Pancreas (tissue), 10 donors: ENCODE measurements at regions not wholly inside any gene's neighbourhood (a gene's known extent, or its start where the extent isn't known, plus 50 kb on each side); places are given as distances from the start of the nearest gene placed in this dataset.

Experiments used
- ATAC-seq, 4 donors: fragments of 200-7000 bp; cut with Tn5 transposase; one replicate each; pipeline versions ENCODE4 v1.8.0 to v1.9.1; 2020; ENCODE audit warnings: mild to moderate bottlenecking in 4 of 4, moderate library complexity in 4 of 4
- DNase-seq, 6 donors: peaks; one replicate each; pipeline ENCODE4 v3.0.0-alpha.2; 2020
- FAIRE-seq: peaks from 2 replicates; lab custom pipeline; 2012; peaks lifted over from hg19 to GRCh38; lab: Jason Lieb, UNC
- H3K27ac ChIP-seq, 4 donors: fragments of 200-600 bp; sonication (generic); 1 replicate in 3 of 4; 2 replicates in 1 of 4; pipeline versions ENCODE4 v1.5.0 to v1.8.0; 2020
- H3K27me3 ChIP-seq, 4 donors: fragments of 200-600 bp; one replicate each; pipeline ENCODE4 v1.8.0; 2021
- H3K36me3 ChIP-seq, 3 donors: fragments of 200-600 bp; sonication (generic) in 1 of 3; one replicate each; pipeline versions ENCODE4 v1.5.0 to v1.8.0; 2020 to 2021
- H3K4me1 ChIP-seq, 3 donors: fragments of 200-600 bp; one replicate each; pipeline ENCODE4 v1.8.0; 2021
- H3K4me3 ChIP-seq, 4 donors: fragments of 200-600 bp; sonication (generic) in 2 of 4; one replicate each; pipeline versions ENCODE4 v1.5.0 to v1.8.0; 2020 to 2021
- H3K9me3 ChIP-seq, 4 donors: fragments of 200-600 bp; one replicate each; pipeline ENCODE4 v1.8.0; 2021
- whole genome bisulfite sequencing, 2 donors: extraction: QIAGEN DNeasy Blood & Tissue Kit; methylation state at CpG; one replicate each; pipeline ENCODE4 v1.1.7; 2013; 5-methylcytosine and 5-hydroxymethylcytosine counted together
- intact Hi-C, 3 donors: fragments of 100-400 bp; cut with DNase I; formaldehyde crosslinking; loops; one replicate each; pipeline versions ENCODE4 v1.11.1 to v1.14.2; 2022
- TF ChIP-seq, protein P1 (sequence below), 4 donors: fragments of 200-600 bp; sonication (generic) in 3 of 4; IDR thresholded peaks; one replicate each; pipeline versions ENCODE4 v1.5.0 to v1.8.0; 2021; ENCODE audit warnings: antibody characterized with exemption in 4 of 4
- donor health status: healthy with polysubstance abuse.
- donor health status: DM: no; HTN: no; CAD: no; lungs with moderate emphysema.
- donor health status: DM: no; HTN: no; CAD: no.
- donor health status: control.
- donor health status: control.
- donor health status: Bipolar disorder and iron deficiency.
- donor health status: DM: yes; HTN: yes; CAD: no.
- donor health status: DM: no; HTN: no; CAD: no.
- donor health status: DM: no; HTN: no; CAD: no.
- donor health status: DM: yes; HTN: yes; CAD: no.

DNA sequence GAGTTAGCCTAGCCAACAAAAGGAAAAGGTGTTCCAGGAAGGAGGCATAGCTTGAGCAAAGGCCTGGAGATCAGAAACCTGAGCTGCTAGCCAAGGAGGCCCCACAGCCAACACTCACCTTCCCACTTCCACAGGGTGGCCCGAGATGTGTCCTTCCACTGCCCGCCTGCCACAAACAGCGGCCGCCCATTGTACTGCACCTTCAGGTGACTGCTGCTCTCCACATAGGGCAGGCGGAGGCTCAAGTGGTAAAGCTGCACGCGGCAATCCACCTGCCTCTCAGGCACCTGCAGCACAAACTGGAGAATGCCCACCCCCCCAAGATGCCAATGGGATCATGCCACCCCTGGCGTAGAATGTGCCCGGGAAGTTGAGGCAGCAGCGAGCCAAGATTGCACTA, 111.5 kb downstream of the RMI2 start:
- Histone ChIP-seq H3K9me3 (no peaks in the 10 kb centered on the region), H3K4me1 (no peaks in the 10 kb centered on the region), H3K4me3 (no peak overlapping the region), H3K36me3 (no peaks in the 10 kb centered on the region), H3K27ac (no peak overlapping the region), H3K27me3 (no peaks in the 10 kb centered on the region)
- 95% methylated on average over 10 of the region's 10 CpGs for WGBS, 2 donors
- ATAC-seq (no peak), FAIRE-seq (no peak), DNase-seq (no peak)
- intact Hi-C loops = no loop called here
- TF ChIP-seq, protein P1, sequence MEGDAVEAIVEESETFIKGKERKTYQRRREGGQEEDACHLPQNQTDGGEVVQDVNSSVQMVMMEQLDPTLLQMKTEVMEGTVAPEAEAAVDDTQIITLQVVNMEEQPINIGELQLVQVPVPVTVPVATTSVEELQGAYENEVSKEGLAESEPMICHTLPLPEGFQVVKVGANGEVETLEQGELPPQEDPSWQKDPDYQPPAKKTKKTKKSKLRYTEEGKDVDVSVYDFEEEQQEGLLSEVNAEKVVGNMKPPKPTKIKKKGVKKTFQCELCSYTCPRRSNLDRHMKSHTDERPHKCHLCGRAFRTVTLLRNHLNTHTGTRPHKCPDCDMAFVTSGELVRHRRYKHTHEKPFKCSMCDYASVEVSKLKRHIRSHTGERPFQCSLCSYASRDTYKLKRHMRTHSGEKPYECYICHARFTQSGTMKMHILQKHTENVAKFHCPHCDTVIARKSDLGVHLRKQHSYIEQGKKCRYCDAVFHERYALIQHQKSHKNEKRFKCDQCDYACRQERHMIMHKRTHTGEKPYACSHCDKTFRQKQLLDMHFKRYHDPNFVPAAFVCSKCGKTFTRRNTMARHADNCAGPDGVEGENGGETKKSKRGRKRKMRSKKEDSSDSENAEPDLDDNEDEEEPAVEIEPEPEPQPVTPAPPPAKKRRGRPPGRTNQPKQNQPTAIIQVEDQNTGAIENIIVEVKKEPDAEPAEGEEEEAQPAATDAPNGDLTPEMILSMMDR (IDR thresholded peaks at IDR 0.05) = no peak

- no peaks in the 10 kb centered on the region for H3K4me1 ChIP-seq
- H3K36me3 ChIP-seq = no peaks in the 10 kb centered on the region
- FAIRE-seq (no peak), ATAC-seq (no peak), DNase-seq (no peak)
- H3K9me3 ChIP-seq = no peaks in the 10 kb centered on the region
- no peaks in the 10 kb centered on the region for H3K27me3 ChIP-seq
- WGBS, 2 donors = 70% methylated on average over 8 of the region's 8 CpGs
- TF ChIP-seq, protein P1 (IDR thresholded peaks at IDR 0.05) = no peak
- no peak overlapping the region for H3K4me3 ChIP-seq
- intact Hi-C loops = loop anchor here in 1 of 3 donors (10.0 kb wide), 1 partner anchor 65 kb away; a partner anchor contains a TSS
- no peak overlapping the region for H3K27ac ChIP-seq
Measured at GRCh38 chr16:11459722-11460121, 114.5 kb downstream of the RMI2 start.

GRCh38 chr16:11460820-11461594, 115.7 kb downstream of the RMI2 start:
- no peak overlapping the region for H3K4me3 ChIP-seq
- TF ChIP-seq, protein P1 (IDR thresholded peaks at IDR 0.05) = no peak

GRCh38 chr16:11461595-11461990, 116.3 kb downstream of the RMI2 start:
- Histone ChIP-seq H3K36me3 (no peaks in the 10 kb centered on the region), H3K4me3 (no peak overlapping the region), H3K27me3 (no peaks in the 10 kb centered on the region), H3K4me1 (no peaks in the 10 kb centered on the region), H3K27ac (no peak overlapping the region), H3K9me3 (no peaks in the 10 kb centered on the region)
- 66 to 68% methylated on average over 6 of the region's 6 CpGs for WGBS, 2 donors
- FAIRE-seq (no peak), DNase-seq (no peak), ATAC-seq (no peak)
- intact Hi-C loops = loop anchor here in 1 of 3 donors (10.0 kb wide), 1 partner anchor 63 kb away; a partner anchor contains a TSS
- TF ChIP-seq, protein P1 (IDR thresholded peaks at IDR 0.05) = no peak

More at GRCh38 chr16:11460820-11461594, 115.7 kb downstream of the RMI2 start:
- Histone ChIP-seq H3K36me3 (no peaks in the 10 kb centered on the region), H3K9me3 (no peaks in the 10 kb centered on the region), H3K27me3 (no peaks in the 10 kb centered on the region), H3K27ac (no peak overlapping the region), H3K4me1 (no peaks in the 10 kb centered on the region)
- intact Hi-C loops = loop anchor here in 1 of 3 donors (10.0 kb wide), 1 partner anchor 64 kb away; a partner anchor contains a TSS
- DNase-seq (no peak), FAIRE-seq (no peak), ATAC-seq (no peak)
- WGBS, 2 donors = 68 to 78% methylated on average over 18 of the region's 18 CpGs

DNA sequence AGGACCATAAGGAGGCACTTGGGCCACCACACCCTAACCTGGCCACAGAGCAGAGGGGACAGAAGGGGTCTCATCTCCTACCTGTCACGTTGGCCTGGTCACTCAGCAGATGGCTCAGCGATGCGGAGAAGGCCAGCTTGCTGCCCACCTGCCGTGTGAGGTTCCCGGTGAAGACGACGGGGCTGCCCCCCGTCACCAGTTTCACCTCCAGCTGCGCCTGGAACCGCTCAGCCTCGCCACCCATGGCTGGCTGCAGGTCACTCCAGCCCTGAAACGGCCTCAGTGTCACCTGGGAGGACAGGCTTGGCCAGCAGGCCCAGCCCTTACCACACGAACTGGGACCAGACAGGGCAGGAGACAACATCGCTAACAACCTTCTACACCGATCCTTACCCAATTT, 116.8 kb downstream of the RMI2 start:
- FAIRE-seq (no peak), DNase-seq (no peak), ATAC-seq (no peak)
- TF ChIP-seq, protein P1 (IDR thresholded peaks at IDR 0.05) = no peak
- H3K4me1 ChIP-seq = no peaks in the 10 kb centered on the region
- no peaks in the 10 kb centered on the region for H3K9me3 ChIP-seq
- no peak overlapping the region for H3K4me3 ChIP-seq
- no peak overlapping the region for H3K27ac ChIP-seq
- intact Hi-C loops = loop anchor here in 1 of 3 donors (10.0 kb wide), 1 partner anchor 63 kb away; a partner anchor contains a TSS
- no peaks in the 10 kb centered on the region for H3K27me3 ChIP-seq
- WGBS, 2 donors = 89 to 94% methylated on average over 15 of the region's 15 CpGs
- H3K36me3 ChIP-seq = no peaks in the 10 kb centered on the region
